H9 (cell line): ENCODE measurements at regions not wholly inside any gene's neighbourhood (a gene's known extent, or its start where the extent isn't known, plus 50 kb on each side); places are given as distances from the start of the nearest gene placed in this dataset.

Experiments
- DNase-seq: peaks from one replicate; pipeline ENCODE4 v3.0.0-alpha.2; 2017
- H2AFZ ChIP-seq: one replicate; pipeline ENCODE4 v1.6.1; 2013; ENCODE audit warnings: mild to moderate bottlenecking, low read length, control low read depth, moderate library complexity
- H2AK5ac ChIP-seq: 2 replicates; pipeline ENCODE4 v1.6.1; 2013; ENCODE audit warnings: low read length, control low read depth, mixed read lengths; ENCODE audit not compliant: insufficient read length
- H2BK120ac ChIP-seq: one replicate; pipeline ENCODE4 v1.6.1; 2013; ENCODE audit warnings: low read depth, mild to moderate bottlenecking, low read length, control low read depth, inconsistent platforms; ENCODE audit not compliant: poor library complexity, severe bottlenecking
- H2BK12ac ChIP-seq: 2 replicates; pipeline ENCODE4 v1.6.1; 2013; ENCODE audit warnings: low read length, control low read depth, mixed read lengths, low read depth; ENCODE audit not compliant: insufficient read length
- H2BK15ac ChIP-seq: 2 replicates; pipeline ENCODE4 v1.6.1; 2013; ENCODE audit warnings: low read depth, low read length, control low read depth
- H2BK20ac ChIP-seq: one replicate; pipeline ENCODE4 v1.6.1; 2013; ENCODE audit warnings: low read depth, mild to moderate bottlenecking, low read length, control low read depth, inconsistent platforms; ENCODE audit not compliant: poor library complexity, severe bottlenecking
- H2BK5ac ChIP-seq: 2 replicates; pipeline ENCODE4 v1.6.1; 2013; ENCODE audit warnings: low read length, control low read depth, mixed read lengths; ENCODE audit not compliant: insufficient read length
- H3K14ac ChIP-seq: 2 replicates; pipeline ENCODE4 v1.6.1; 2013; ENCODE audit warnings: low read length, control low read depth; ENCODE audit not compliant: insufficient read depth
- H3K18ac ChIP-seq: 2 replicates; pipeline ENCODE4 v1.6.1; 2013; ENCODE audit warnings: low read depth, mild to moderate bottlenecking, mixed read lengths, low read length, control low read depth; ENCODE audit not compliant: insufficient read length
- H3K23ac ChIP-seq: 2 replicates; pipeline ENCODE4 v1.6.1; 2013; ENCODE audit warnings: low read length, control low read depth, mixed read lengths, low read depth; ENCODE audit not compliant: insufficient read length
- H3K23me2 ChIP-seq: 2 replicates; pipeline ENCODE4 v1.6.1; 2013; ENCODE audit warnings: low read depth, mild to moderate bottlenecking, mixed read lengths, low read length, control low read depth; ENCODE audit not compliant: insufficient read length, poor library complexity, severe bottlenecking
- H3K27ac ChIP-seq: 2 replicates; pipeline ENCODE4 v1.5.1; 2013; ENCODE audit warnings: low read length, control low read depth, mixed read lengths, low read depth; ENCODE audit not compliant: insufficient read length
- H3K27me3 ChIP-seq: 2 replicates; pipeline ENCODE4 v1.6.1; 2013; ENCODE audit warnings: low read length, control low read depth, inconsistent platforms; ENCODE audit not compliant: insufficient read depth
- H3K4ac ChIP-seq: 2 replicates; pipeline ENCODE4 v1.6.1; 2013; ENCODE audit warnings: low read depth, mild to moderate bottlenecking, control low read depth, inconsistent platforms, low read length, moderate library complexity
- H3K4me1 ChIP-seq: 2 replicates; pipeline ENCODE4 v1.6.1; 2013; ENCODE audit warnings: low read length, control low read depth, inconsistent platforms; ENCODE audit not compliant: insufficient read depth
- H3K4me2 ChIP-seq: 2 replicates; pipeline ENCODE4 v1.6.1; 2013; ENCODE audit warnings: low read length, control low read depth, mixed read lengths; ENCODE audit not compliant: insufficient read length, insufficient read depth
- H3K56ac ChIP-seq: 2 replicates; pipeline ENCODE4 v1.6.1; 2013; ENCODE audit warnings: low read depth, mild to moderate bottlenecking, mixed read lengths, low read length, control low read depth; ENCODE audit not compliant: insufficient read length
- H3K79me1 ChIP-seq: 2 replicates; pipeline ENCODE4 v1.6.1; 2013; ENCODE audit warnings: low read depth, mild to moderate bottlenecking, moderate library complexity, low read length, control low read depth, inconsistent platforms; ENCODE audit not compliant: insufficient read depth, poor library complexity, severe bottlenecking
- H3K79me2 ChIP-seq: 2 replicates; pipeline ENCODE4 v1.6.1; 2013; ENCODE audit warnings: low read length, control low read depth, inconsistent platforms; ENCODE audit not compliant: insufficient read depth
- H3K9ac ChIP-seq: 2 replicates; pipeline ENCODE4 v1.6.1; 2013; ENCODE audit warnings: low read length, control low read depth, mixed read lengths; ENCODE audit not compliant: insufficient read length; ENCODE audit errors: extremely low read depth
- H3K9me3 ChIP-seq: one replicate; pipeline ENCODE4 v1.6.1; 2013; ENCODE audit warnings: low read depth, low read length, inconsistent platforms; ENCODE audit not compliant: control insufficient read depth
- H3T11ph ChIP-seq: one replicate; pipeline ENCODE4 v1.6.1; 2013; ENCODE audit warnings: mild to moderate bottlenecking, low read length, control low read depth, inconsistent platforms
- H4K20me1 ChIP-seq: one replicate; pipeline ENCODE4 v1.6.1; 2013; ENCODE audit not compliant: control insufficient read depth, insufficient read length, insufficient read depth
- H4K5ac ChIP-seq: 2 replicates; pipeline ENCODE4 v1.6.1; 2013; ENCODE audit warnings: low read depth, mild to moderate bottlenecking, mixed read lengths, low read length, control low read depth; ENCODE audit not compliant: insufficient read length
- H4K8ac ChIP-seq: replicated peaks from 2 replicates; pipeline ENCODE4 v1.6.1; 2013; ENCODE audit warnings: low read length, control low read depth, mixed read lengths, low read depth; ENCODE audit not compliant: insufficient read length
- H4K91ac ChIP-seq: 2 replicates; pipeline ENCODE4 v1.6.1; 2013; ENCODE audit warnings: low read depth, mild to moderate bottlenecking, moderate library complexity, mixed read lengths, low read length, control low read depth; ENCODE audit not compliant: insufficient read length
- H3K27ac Mint-ChIP-seq, 3 experiments: 2 replicates in 2 of 3; 3 replicates in 1 of 3; pipeline ENCODE4 v1.8.0; 2020 to 2021; ENCODE audit warnings: mixed read lengths in 3 of 3, mild to moderate bottlenecking in 1 of 3, moderate library complexity in 1 of 3
- H3K27me3 Mint-ChIP-seq: 2 replicates; pipeline ENCODE4 v1.8.0; 2021; ENCODE audit warnings: low read depth, mild to moderate bottlenecking, moderate library complexity, mixed read lengths
- H3K36me3 Mint-ChIP-seq, 3 experiments: 2 replicates in 2 of 3; 3 replicates in 1 of 3; pipeline ENCODE4 v1.8.0; 2020 to 2021; ENCODE audit warnings: low read depth in 3 of 3, mixed read lengths in 3 of 3; ENCODE audit not compliant: insufficient read depth in 1 of 3
- H3K4me1 Mint-ChIP-seq, 2 experiments: 2 replicates each; pipeline ENCODE4 v1.8.0; 2020; ENCODE audit warnings: mixed read lengths in 2 of 2
- H3K4me3 Mint-ChIP-seq, 2 experiments: 2 replicates in 1 of 2; 3 replicates in 1 of 2; pipeline ENCODE4 v1.8.0; 2020 to 2021; ENCODE audit warnings: mild to moderate bottlenecking in 2 of 2, mixed read lengths in 2 of 2, moderate library complexity in 1 of 2
- H3K9me3 Mint-ChIP-seq, 2 experiments: 2 replicates in 1 of 2; 3 replicates in 1 of 2; pipeline ENCODE4 v1.8.0; 2020; ENCODE audit warnings: mild to moderate bottlenecking in 2 of 2, mixed read lengths in 2 of 2, moderate library complexity in 1 of 2
- WGBS: extraction: QIAGEN DNeasy Blood & Tissue Kit; methylation state at CpG from one replicate; pipeline ENCODE4 v1.1.7; 2013; ENCODE audit warnings: missing lambda C conversion rate, low lambda C conversion rate, mixed read lengths; ENCODE audit not compliant: insufficient read length; ENCODE audit errors: extremely low coverage; 5-methylcytosine and 5-hydroxymethylcytosine counted together
- TF ChIP-seq, protein P1 (sequence below): fragments of 200-600 bp; sonication (generic); conservative IDR thresholded peaks from 3 replicates; pipeline ENCODE4 v1.8.0; 2021; ENCODE audit warnings: antibody characterized with exemption, mild to moderate bottlenecking

- no peak overlapping the region for H3K27ac Mint-ChIP-seq
- H3K27me3 Mint-ChIP-seq = no peaks in the 10 kb centered on the region
- no peaks in the 10 kb centered on the region for H3K36me3 Mint-ChIP-seq
- H3K27me3 ChIP-seq = no peaks in the 10 kb centered on the region
- no peaks in the 10 kb centered on the region for H3K4me1 Mint-ChIP-seq
- H3T11ph ChIP-seq = no peak overlapping the region
- no peak overlapping the region for H4K5ac ChIP-seq
- no peak overlapping the region for H2AK5ac ChIP-seq
- TF ChIP-seq, protein P1, sequence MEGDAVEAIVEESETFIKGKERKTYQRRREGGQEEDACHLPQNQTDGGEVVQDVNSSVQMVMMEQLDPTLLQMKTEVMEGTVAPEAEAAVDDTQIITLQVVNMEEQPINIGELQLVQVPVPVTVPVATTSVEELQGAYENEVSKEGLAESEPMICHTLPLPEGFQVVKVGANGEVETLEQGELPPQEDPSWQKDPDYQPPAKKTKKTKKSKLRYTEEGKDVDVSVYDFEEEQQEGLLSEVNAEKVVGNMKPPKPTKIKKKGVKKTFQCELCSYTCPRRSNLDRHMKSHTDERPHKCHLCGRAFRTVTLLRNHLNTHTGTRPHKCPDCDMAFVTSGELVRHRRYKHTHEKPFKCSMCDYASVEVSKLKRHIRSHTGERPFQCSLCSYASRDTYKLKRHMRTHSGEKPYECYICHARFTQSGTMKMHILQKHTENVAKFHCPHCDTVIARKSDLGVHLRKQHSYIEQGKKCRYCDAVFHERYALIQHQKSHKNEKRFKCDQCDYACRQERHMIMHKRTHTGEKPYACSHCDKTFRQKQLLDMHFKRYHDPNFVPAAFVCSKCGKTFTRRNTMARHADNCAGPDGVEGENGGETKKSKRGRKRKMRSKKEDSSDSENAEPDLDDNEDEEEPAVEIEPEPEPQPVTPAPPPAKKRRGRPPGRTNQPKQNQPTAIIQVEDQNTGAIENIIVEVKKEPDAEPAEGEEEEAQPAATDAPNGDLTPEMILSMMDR = no peak
- H2AFZ ChIP-seq = no peak overlapping the region
- no peak overlapping the region for H3K27ac ChIP-seq
- no peak overlapping the region for H2BK120ac ChIP-seq
- no CpG with 5 or more reads among the region's 3 CpGs for WGBS
- H4K8ac ChIP-seq = no peak overlapping the region
- H3K9me3 ChIP-seq = no peaks in the 10 kb centered on the region
- DNase-seq = no peak
- no peak overlapping the region for H3K14ac ChIP-seq
- no peaks in the 10 kb centered on the region for H4K20me1 ChIP-seq
- H3K79me2 ChIP-seq = no peaks in the 10 kb centered on the region
- H3K56ac ChIP-seq = no peak overlapping the region
- no peaks in the 10 kb centered on the region for H3K9me3 Mint-ChIP-seq
- H2BK12ac ChIP-seq = no peak overlapping the region
- no peak overlapping the region for H2BK20ac ChIP-seq
- no peak overlapping the region for H3K4me2 ChIP-seq
- no peak overlapping the region for H3K4ac ChIP-seq
- no peak overlapping the region for H3K23ac ChIP-seq
- no peaks in the 10 kb centered on the region for H3K4me1 ChIP-seq
- no peak overlapping the region for H2BK5ac ChIP-seq
- no peak overlapping the region for H3K18ac ChIP-seq
- no peaks in the 10 kb centered on the region for H3K23me2 ChIP-seq
- H3K4me3 Mint-ChIP-seq = no peak overlapping the region
- no peak overlapping the region for H3K9ac ChIP-seq
- no peak overlapping the region for H2BK15ac ChIP-seq
- H4K91ac ChIP-seq = no peak overlapping the region
- no peaks in the 10 kb centered on the region for H3K79me1 ChIP-seq
Observed at GRCh38 chr4:64533637-64534036, 124.4 kb upstream of the TECRL start.
